ENCODE measurements at regions not wholly inside any gene's neighbourhood (a gene's known extent, or its start where the extent isn't known, plus 50 kb on each side); places are given as distances from the start of the nearest gene placed in this dataset.

DNA sequence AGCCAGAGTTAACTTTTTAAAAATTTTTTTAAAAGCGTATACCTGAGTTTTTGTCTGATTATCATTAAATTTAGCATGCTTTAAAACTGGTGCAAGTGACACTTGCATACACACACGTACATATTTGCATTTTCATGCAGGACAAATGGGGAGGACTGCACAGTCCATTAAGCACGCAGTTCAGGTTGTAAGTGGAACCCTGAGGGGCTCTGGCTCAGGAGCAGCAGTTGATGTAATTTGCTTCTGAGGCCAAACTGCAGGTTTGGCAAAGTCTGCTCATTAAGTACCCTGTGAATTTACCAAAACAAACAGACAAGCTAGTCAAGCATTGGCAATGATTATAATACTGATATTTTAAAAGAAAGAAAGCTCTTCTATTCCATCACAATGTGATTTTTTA lies 215.8 kb upstream of the PFKP start:
- no peak for DNase-seq

DNA sequence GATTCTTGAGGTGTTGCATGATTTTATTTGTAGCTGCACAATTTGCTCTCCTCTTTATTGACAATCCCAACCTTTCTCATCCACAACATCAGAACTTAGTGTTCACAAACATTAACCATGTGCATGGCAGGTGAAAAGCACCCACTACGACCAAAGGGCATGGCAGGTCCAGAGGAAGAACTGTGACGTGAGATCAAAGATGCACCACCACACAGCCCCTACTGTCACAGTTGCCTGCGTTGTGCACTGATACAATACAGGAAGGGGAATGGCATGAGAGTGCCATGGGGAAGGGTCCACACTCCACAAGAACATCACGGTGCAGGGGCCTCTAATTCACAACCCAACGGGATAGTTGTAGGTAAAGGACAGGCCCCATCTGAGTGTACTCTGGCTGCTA lies 217.1 kb upstream of the PFKP start:
- DNase-seq, result no peak

GRCh38 chr10:2844925-2845324 lies 222.4 kb upstream of the PFKP start:
- no peak for DNase-seq

- DNase-seq, result peak; percentile 27
Observed at GRCh38 chr10:2839081-2839725, 228.1 kb upstream of the PFKP start.

GRCh38 chr10:2837674-2838073 lies 229.7 kb upstream of the PFKP start:
- no peak for DNase-seq

DNA sequence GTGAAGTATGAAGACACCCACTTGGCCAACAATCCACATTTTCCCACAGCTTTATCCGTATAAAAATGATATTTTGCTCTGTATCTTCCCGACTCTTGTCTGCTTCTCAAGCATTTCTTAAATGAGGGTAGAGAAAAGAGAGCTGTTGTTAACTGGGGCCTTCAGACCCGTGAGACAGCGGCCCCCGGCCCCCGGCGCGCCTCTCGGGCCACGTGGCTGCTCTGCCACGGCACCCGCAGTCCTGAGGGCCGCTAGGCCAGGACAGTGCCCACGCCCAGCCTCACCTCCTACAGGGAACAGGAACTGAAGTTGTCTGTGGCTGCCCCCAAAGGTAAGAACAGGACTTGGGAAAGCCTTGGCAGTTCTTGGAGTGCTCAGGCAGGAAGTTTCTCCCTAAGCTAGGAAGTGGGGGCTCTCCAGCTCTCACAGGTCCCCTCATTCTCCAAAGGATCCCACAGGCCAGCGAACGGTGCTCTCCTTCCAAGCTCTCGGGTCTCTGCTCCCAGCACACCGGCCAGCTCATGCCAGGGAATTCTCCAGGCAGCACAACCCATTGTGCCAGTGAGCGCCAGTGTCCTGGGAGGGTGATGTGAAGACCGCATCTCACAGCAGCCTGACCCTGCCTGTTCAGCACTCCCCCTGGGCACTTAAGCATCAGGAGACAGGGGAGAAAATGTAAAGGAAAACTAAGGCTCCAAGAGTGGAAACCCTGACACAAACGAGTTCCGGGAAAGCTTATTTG lies 230.3 kb upstream of the PFKP start:
- DNase-seq, result no peak

DNA sequence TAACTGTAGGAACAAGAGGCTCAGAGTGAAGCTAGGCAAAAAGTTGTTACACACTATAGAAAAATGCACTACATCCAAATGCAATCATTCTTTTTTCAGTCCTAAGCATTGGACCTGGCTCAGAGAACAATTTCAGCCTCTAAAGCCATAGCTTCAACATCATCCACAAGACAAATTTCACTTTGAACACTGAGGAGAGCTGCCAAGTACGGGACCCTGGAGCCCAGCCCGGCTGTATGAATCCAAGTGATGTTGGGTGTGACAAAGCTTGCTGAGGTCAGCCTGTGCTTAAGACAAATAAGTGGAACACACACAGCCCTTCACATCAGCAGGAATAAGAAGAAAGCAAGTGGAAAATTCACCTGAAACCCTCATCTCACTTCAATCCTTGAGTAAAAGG lies 233.1 kb upstream of the PFKP start:
- no peak for DNase-seq

GRCh38 chr10:2831509-2831908 lies 235.8 kb upstream of the PFKP start:
- no peak for DNase-seq

DNA sequence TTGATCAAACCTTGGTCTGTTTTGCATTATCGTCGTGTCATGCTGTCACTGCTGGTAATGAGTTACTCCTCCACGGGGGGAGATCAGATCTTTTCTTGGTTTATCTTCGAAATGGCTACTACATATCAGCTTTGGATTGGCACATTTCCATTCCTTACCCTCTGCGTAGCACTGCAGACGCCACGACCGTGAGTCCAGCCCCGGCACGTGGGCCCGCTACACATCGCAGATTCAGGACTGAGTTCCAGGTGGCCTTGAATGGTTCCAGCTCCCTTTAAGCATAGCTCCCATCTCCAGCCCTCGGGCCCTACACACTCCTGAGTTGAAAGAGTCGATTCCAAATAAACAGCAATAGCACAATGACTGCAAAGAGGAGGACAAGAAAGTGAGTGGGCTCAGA lies 238.6 kb upstream of the PFKP start:
- DNase-seq, result no peak

GRCh38 chr10:2826675-2827074 lies 240.7 kb upstream of the PFKP start:
- no peak for DNase-seq

DNA sequence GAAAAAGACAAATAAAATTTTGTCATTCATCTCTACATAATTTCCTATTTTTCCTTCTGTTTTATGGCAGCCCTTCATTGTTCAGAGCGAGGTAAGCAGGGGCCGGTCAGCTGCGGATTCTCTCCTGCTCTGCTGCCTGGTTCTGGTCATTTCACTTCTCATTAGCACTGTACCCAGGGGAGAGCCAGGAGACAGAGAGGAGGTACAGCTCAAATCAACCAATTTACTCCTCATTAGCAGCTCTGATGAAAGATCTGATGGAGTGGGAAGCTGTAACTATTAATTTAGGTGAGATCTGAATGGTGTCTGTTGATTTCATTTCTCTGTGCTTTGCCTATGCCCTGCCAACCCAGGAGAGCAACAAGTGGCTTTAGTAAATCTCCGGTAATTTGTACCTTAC lies 241.5 kb upstream of the PFKP start:
- DNase-seq, result peak; percentile 53

DNA sequence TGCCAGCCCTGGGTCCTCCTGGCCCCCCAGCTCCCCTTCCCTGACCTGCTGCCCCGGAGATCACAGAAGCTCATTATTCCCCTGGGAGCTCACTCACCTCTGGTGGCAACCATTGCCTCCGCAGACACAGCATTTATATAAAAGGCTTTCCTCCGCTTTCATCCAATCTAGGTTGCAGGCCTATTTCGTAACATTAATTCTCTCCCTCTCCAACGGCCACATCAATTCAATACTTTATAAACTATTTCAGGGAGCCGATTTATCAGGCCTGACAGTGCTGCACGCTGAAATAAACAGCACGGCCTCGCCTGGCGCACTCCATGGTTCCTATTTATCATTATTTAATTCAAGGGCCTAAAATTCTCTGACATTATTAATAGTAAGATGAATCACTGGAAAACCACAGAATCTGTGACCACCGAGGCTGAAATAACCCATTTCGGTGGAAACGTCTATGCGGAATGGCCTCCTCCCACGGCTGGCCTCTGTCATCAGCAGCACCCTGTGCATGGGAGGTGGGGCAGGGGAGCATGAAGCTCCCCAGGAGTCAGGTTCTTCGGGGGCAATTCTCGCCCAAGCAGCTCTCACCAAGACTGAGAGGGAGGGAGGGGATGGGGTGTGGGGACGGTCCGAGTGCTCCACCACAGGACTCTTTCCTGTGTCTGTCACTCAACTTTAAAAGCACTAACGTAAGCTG lies 249.3 kb upstream of the PFKP start:
- DNase-seq, result peak; percentile 22

- no peak for DNase-seq
Observed at GRCh38 chr10:2813693-2814092, 253.7 kb upstream of the PFKP start.

DNA sequence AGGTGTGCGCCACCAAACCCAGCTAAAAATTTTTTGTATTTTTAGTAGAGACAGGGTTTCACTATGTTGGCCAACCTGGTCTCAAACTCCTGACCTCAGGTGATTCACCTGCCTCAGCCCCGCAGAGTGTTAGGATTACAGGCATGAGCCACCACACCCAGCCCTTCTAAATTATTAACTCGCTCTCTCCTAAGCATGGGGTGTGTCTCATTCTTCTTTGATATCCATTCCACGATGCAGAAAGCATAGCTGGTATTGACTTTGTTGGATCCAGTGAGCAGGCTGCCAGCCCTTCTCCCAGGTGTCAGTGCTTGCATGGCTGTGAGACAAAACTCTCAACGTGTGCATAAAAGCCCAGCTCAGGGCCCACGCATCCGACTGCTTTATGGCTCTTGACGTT lies 254.1 kb upstream of the PFKP start:
- no peak for DNase-seq

DNA sequence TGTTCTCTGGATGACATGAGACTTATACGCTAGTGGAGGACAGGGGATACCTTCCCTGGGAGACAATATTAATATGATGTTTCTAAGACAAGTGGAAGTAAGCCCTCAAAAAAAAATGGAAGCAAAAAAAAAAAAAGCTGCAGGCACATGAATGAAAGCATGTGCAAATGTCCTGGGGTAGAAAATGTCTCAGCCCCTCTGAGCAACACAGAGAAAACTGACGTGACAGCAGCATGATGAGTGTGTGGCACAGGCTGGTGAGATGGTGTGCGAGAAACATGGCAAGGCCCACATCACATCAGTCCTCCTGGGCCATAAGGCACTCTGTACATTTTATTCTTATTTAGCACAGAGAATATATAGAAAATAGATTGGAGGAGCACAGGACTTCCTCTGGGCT lies 254.7 kb upstream of the PFKP start:
- DNase-seq, result no peak

DNA sequence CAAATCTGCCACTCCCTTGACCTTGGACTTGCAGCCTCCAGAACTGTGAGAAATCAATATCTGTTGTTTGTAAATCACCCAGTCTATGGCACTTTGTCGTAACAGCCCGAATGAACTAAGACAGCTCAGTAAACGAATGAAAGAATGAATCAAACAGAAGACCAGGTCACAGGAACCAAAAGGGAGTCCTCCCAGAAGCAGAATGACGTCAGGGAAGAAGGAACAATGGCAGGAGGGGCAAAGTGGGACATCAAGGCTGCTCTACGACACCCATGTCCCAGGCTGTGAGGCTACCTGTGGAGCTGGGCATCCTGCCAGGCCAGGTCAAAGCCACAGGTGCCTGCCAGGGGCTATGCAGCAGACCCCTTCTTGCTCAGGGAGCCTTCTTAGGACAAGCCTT lies 267.2 kb upstream of the PFKP start:
- DNase-seq, result no peak

- DNase-seq, result peak; percentile 47
Observed at GRCh38 chr10:2798336-2799022, 268.9 kb upstream of the PFKP start.

DNA sequence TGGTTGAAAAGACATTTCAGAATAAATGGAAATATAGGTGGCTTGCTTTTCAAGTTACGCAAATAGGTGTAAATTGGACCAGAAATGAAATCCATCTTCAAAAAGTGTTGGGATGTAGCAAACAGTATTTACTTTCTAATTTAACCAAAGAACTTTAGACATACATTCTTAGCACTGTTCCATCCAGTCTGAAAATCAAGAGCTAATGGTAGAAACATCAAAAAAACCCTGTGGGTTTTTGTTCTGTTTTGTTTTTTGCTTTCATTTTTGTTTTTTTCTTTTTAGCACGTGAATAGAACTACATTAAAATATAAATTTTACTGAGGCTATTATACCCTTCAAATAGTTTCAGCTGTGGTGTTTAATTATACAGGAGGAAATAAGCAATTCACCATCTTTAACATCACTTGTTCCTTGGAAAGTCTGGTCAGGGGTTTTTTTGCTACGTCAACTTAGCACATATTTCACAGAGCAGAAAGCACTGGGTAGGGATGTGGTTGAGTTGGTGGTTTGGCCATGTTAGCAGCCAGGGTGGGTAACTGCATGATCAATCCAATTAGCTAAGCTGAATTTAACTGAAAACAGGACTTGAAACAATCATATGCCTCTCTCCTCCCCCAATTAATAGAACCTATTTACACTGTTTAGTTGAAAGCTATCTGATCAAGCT lies 275.4 kb upstream of the PFKP start:
- DNase-seq, result no peak

DNA sequence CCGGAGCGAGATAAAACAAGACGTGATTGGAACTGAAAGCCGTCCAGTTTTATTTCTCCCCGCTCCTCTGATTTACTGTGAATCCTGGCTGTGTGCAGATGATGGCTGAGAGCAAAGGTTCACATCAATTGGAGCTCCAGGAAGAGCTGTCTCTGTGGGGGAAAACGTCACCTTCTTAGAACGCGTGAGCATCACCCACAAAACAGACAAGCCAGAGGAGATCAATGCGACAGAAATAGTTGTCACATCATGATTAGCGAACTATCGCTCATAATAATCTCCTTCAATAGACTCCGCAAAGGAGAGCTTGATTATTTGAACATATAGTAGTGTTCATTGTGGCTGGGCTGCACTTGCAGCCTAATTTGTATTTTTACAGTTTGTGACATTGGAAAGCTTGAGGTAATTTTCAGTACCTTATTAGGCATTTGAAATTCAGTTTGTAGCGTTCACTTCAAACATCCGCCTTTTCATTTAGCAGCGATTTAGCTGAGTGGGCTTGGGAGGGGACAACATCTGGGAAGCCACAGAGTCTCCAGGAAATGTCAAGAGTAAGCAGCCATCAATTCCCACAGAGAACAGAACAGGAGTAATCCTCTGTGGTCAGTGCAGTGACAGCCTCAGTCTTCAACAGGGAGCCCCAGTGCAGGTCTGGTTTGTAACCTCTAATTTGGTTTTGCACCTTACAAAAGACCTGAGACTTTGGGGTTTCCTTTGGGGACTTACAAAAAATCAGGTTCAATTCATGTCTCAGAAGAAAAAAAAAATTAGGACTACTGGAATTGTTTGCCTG lies 276.8 kb upstream of the PFKP start:
- DNase-seq, result peak; percentile 66

DNA sequence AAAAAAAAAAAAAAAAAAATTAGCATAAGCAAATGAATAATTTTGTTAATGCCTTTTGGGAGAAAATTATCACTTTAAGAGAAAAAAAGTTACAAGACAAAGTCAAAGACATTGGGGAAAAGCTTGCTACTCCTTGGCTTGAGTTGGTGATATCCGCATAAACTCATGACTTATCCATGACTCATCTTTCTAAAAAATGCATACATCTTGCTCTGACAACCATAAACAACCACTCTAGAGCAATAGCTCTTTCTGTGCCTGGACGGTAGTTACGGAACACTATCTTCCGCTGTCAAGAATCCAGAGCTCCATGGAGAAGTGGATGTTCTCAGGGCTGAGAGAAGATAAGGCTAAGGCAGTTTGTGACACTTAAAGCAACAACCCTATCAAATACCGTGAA lies 281.1 kb upstream of the PFKP start:
- no peak for DNase-seq

- no peak for DNase-seq
Observed at GRCh38 chr10:2784766-2785165, 282.6 kb upstream of the PFKP start.

- no peak for DNase-seq
Observed at GRCh38 chr10:2782950-2783349, 284.4 kb upstream of the PFKP start.
